DMS114 treated with DMSO at 0.1 percent for 48 hours (cell line): ENCODE measurements at regions not wholly inside any gene's neighbourhood (a gene's known extent, or its start where the extent isn't known, plus 50 kb on each side); places are given as distances from the start of the nearest gene placed in this dataset.

Experiments used
- DNase-seq: peaks from one replicate; lab custom pipeline; 2025; ENCODE audit not compliant: unreplicated experiment; lab: John Stamatoyannopoulos, UW

DNA sequence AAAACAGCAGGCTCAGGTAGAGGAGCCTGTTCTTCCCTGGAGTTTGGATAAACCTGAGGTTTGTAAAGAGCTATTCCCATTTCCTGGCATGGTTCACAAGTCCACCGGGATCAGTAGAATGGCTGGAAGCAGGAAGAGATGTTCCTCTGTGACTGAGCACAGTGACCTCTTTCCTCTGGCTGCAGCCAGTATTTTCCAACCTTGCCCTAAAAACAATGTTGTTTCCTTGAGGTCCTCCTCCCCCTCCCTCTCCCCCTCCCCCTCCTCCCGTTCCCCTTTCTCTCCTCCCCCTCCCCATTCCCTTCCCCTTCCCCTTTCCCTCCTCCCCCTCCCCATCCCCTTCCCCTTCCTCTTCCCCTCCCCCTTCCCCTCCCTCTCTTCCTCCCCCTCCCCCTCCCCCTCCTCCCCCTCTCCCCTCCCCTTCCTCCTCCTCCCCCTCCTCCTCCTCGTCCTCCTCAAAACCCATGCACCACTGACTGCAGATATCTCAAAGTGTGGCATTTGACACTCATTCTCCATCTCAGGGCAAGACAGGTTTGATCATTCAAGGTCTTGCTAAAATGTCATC lies 58.9 kb upstream of the MON1B start:
- DNase-seq, result no peak

DNA sequence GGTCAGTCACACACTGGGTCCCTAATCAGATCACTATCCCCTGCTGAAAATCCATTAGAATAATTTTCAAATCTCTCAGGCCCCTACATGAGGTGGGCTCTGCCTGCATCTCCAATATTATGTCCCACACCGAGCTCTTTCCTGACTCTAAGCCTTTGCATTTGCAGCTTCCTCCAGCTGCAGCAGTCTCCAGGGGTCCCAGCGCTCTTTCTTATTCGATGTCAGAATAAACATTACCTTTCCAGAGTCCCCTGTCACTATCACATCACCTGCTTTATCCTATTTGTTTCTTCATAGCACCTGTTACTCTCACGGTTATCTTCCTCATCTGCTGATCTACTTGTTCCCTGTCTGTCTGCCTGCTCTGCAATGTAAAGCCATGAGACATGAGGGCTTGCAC lies 57.3 kb upstream of the MON1B start:
- no peak for DNase-seq

DNA sequence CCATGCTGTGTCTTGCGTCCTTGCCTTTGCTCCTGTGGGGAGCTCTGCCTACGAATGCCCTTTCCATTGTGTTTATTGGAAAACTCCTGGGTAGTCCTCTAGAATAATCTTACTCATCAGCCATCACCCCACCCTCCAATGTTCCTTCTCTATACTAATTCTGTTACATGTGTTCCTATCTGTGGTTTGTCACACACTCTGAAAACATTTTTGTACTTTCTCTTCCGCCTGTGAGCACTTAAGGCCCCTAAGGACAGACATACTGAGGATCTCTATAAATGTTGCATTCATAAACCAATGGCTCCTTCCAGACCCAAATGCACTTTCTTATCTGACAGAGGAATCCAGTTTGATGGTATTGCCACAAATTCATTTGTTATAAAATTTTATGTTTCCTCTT lies 53.9 kb upstream of the MON1B start:
- no peak for DNase-seq
